Esophagus (tissue), 2 donors: ENCODE measurements at regions not wholly inside any gene's neighbourhood (a gene's known extent, or its start where the extent isn't known, plus 50 kb on each side); places are given as distances from the start of the nearest gene placed in this dataset.

Source experiments
- H3K27ac ChIP-seq, 2 donors: one replicate each; pipeline ENCODE4 v1.5.1; 2013; ENCODE audit warnings: low read depth in 2 of 2, mild to moderate bottlenecking in 2 of 2, inconsistent platforms in 1 of 2, low read length in 1 of 2, moderate library complexity in 1 of 2
- H3K27me3 ChIP-seq, 2 donors: one replicate each; pipeline ENCODE4 v1.6.1; 2013; ENCODE audit warnings: low read length in 2 of 2, control low read depth in 1 of 2, mild to moderate bottlenecking in 1 of 2; ENCODE audit not compliant: insufficient read depth in 2 of 2, control insufficient read depth in 1 of 2
- H3K36me3 ChIP-seq, 2 donors: one replicate each; pipeline ENCODE4 v1.6.1; 2013; ENCODE audit warnings: low read length in 1 of 2; ENCODE audit not compliant: control insufficient read depth in 2 of 2, insufficient read depth in 2 of 2
- H3K4me1 ChIP-seq, 2 donors: one replicate each; pipeline ENCODE4 v1.6.1; 2013; ENCODE audit warnings: low read length in 1 of 2; ENCODE audit not compliant: control insufficient read depth in 2 of 2, insufficient read depth in 2 of 2
- H3K4me3 ChIP-seq, 2 donors: one replicate each; pipeline ENCODE4 v1.5.1; 2013; ENCODE audit warnings: low read length in 2 of 2, mild to moderate bottlenecking in 2 of 2, low read depth in 1 of 2, moderate library complexity in 1 of 2
- H3K9me3 ChIP-seq, 2 donors: one replicate each; pipeline ENCODE4 v1.6.1; 2013; ENCODE audit warnings: mild to moderate bottlenecking in 2 of 2, low read depth in 1 of 2, low read length in 1 of 2, moderate library complexity in 1 of 2; ENCODE audit not compliant: control insufficient read depth in 2 of 2, insufficient read depth in 1 of 2
- WGBS, 2 donors: extraction: QIAGEN DNeasy Blood & Tissue Kit; methylation state at CpG; one replicate each; pipeline ENCODE4 v1.1.7; 2013; 5-methylcytosine and 5-hydroxymethylcytosine counted together
- donor health status: healthy with polysubstance abuse.
- donor health status: Bipolar disorder and iron deficiency.

- H3K9me3 ChIP-seq: peaks cover 0 to 18% of the 10 kb centered on the region in 2 donors
- 62 to 70% methylated on average over 2 of the region's 2 CpGs for WGBS, 2 donors
- H3K36me3 ChIP-seq: no peaks in the 10 kb centered on the region
- no peak overlapping the region for H3K4me3 ChIP-seq
- no peaks in the 10 kb centered on the region for H3K4me1 ChIP-seq
- no peak overlapping the region for H3K27ac ChIP-seq
- no peaks in the 10 kb centered on the region for H3K27me3 ChIP-seq
Observed at GRCh38 chr21:23960769-23961168, 1646.5 kb downstream of the MRPL39 start.

GRCh38 chr21:23955135-23955843 is 1652.0 kb downstream of the MRPL39 start:
- 63 to 70% methylated on average over 5 of the region's 5 CpGs for WGBS, 2 donors

GRCh38 chr21:23952269-23952668 is 1655.0 kb downstream of the MRPL39 start:
- no peak overlapping the region for H3K4me3 ChIP-seq
- H3K9me3 ChIP-seq: no peaks in the 10 kb centered on the region
- H3K4me1 ChIP-seq: no peaks in the 10 kb centered on the region
- H3K27me3 ChIP-seq: no peaks in the 10 kb centered on the region
- no peak overlapping the region for H3K27ac ChIP-seq
- H3K36me3 ChIP-seq: no peaks in the 10 kb centered on the region

More at GRCh38 chr21:23955135-23955843, 1652.0 kb downstream of the MRPL39 start:
- Histone ChIP-seq H3K36me3 (no peaks in the 10 kb centered on the region), H3K4me1 (no peaks in the 10 kb centered on the region), H3K27me3 (no peaks in the 10 kb centered on the region), H3K27ac (no peak overlapping the region), H3K9me3 (no peaks in the 10 kb centered on the region), H3K4me3 (no peak overlapping the region)

- H3K4me3 ChIP-seq: no peak overlapping the region
- H3K4me1 ChIP-seq: no peaks in the 10 kb centered on the region
- H3K27ac ChIP-seq: no peak overlapping the region
- H3K36me3 ChIP-seq: no peaks in the 10 kb centered on the region
- H3K9me3 ChIP-seq: peaks cover 0 to 3% of the 10 kb centered on the region in 2 donors
- no peaks in the 10 kb centered on the region for H3K27me3 ChIP-seq
Observed at GRCh38 chr21:23951251-23951650, 1656.0 kb downstream of the MRPL39 start.

GRCh38 chr21:23950344-23950743 is 1656.9 kb downstream of the MRPL39 start:
- Histone ChIP-seq H3K27ac (no peak overlapping the region), H3K9me3 (peaks cover 0 to 3% of the 10 kb centered on the region in 2 donors), H3K36me3 (no peaks in the 10 kb centered on the region), H3K4me1 (no peaks in the 10 kb centered on the region), H3K27me3 (no peaks in the 10 kb centered on the region), H3K4me3 (no peak overlapping the region)
- 79 to 84% methylated on average over 2 of the region's 2 CpGs for WGBS, 2 donors

GRCh38 chr21:23949493-23949892 is 1657.8 kb downstream of the MRPL39 start:
- Histone ChIP-seq H3K27ac (no peak overlapping the region), H3K27me3 (no peaks in the 10 kb centered on the region), H3K4me1 (no peaks in the 10 kb centered on the region), H3K4me3 (no peak overlapping the region), H3K36me3 (no peaks in the 10 kb centered on the region), H3K9me3 (peaks cover 0 to 3% of the 10 kb centered on the region in 2 donors)
- 70 to 74% methylated on average over 2 of the region's 2 CpGs for WGBS, 2 donors

- Histone ChIP-seq H3K9me3 (no peaks in the 10 kb centered on the region), H3K4me3 (no peak overlapping the region), H3K4me1 (no peaks in the 10 kb centered on the region), H3K36me3 (no peaks in the 10 kb centered on the region), H3K27ac (no peak overlapping the region), H3K27me3 (no peaks in the 10 kb centered on the region)
- 61 to 84% methylated on average over 3 of the region's 3 CpGs for WGBS, 2 donors
Observed at GRCh38 chr21:23939369-23940065, 1667.8 kb downstream of the MRPL39 start.

GRCh38 chr21:23936991-23937390 is 1670.3 kb downstream of the MRPL39 start:
- no peak overlapping the region for H3K27ac ChIP-seq
- H3K27me3 ChIP-seq: no peaks in the 10 kb centered on the region
- H3K4me3 ChIP-seq: no peak overlapping the region
- 82 to 89% methylated on average over 2 of the region's 2 CpGs for WGBS, 2 donors
- no peaks in the 10 kb centered on the region for H3K4me1 ChIP-seq
- H3K36me3 ChIP-seq: no peaks in the 10 kb centered on the region
- H3K9me3 ChIP-seq: no peaks in the 10 kb centered on the region

GRCh38 chr21:23936224-23936623 is 1671.1 kb downstream of the MRPL39 start:
- no peak overlapping the region for H3K27ac ChIP-seq
- H3K9me3 ChIP-seq: no peaks in the 10 kb centered on the region
- no peaks in the 10 kb centered on the region for H3K4me1 ChIP-seq
- H3K27me3 ChIP-seq: no peaks in the 10 kb centered on the region
- H3K36me3 ChIP-seq: no peaks in the 10 kb centered on the region
- no peak overlapping the region for H3K4me3 ChIP-seq
- 49 to 59% methylated on average over 2 of the region's 2 CpGs for WGBS, 2 donors

- 90 to 95% methylated on average over 1 of the region's 1 CpG for WGBS, 2 donors
- H3K27me3 ChIP-seq: no peaks in the 10 kb centered on the region
- no peaks in the 10 kb centered on the region for H3K9me3 ChIP-seq
- H3K4me1 ChIP-seq: no peaks in the 10 kb centered on the region
- no peak overlapping the region for H3K4me3 ChIP-seq
- no peak overlapping the region for H3K27ac ChIP-seq
- H3K36me3 ChIP-seq: no peaks in the 10 kb centered on the region
Observed at GRCh38 chr21:23930565-23930964, 1676.7 kb downstream of the MRPL39 start.
